HepG2 (cell line): ENCODE measurements at regions not wholly inside any gene's neighbourhood (a gene's known extent, or its start where the extent isn't known, plus 50 kb on each side); places are given as distances from the start of the nearest gene placed in this dataset.

Source experiments
- CTCF ChIP-seq: sonication (generic); formaldehyde crosslinking; IDR thresholded peaks from 2 replicates; pipeline ENCODE4 v1.5.0; 2020; ENCODE audit warnings: mild to moderate bottlenecking, missing genetic modification reagents, moderate library complexity
- ZNF253 ChIP-seq: sonication (generic); formaldehyde crosslinking; IDR thresholded peaks from 2 replicates; pipeline ENCODE4 v1.8.0; 2022; ENCODE audit warnings: mild to moderate bottlenecking, missing genetic modification reagents, borderline replicate concordance

GRCh38 chr7:101698964-101699363 is 69.9 kb upstream of the MYL10 start:
- TF ChIP-seq ZNF253 (CRISPR knock-in tag) = no peak
- no peak for TF ChIP-seq CTCF (CRISPR knock-in tag)
